Choroid plexus epithelial cell (primary cell): ENCODE measurements at regions not wholly inside any gene's neighbourhood (a gene's known extent, or its start where the extent isn't known, plus 50 kb on each side); places are given as distances from the start of the nearest gene placed in this dataset.
A peak's percentile ranks its signal among the peaks of the same experiment; 100 is the strongest.

ENCODE experiments used
- DNase-seq: peaks from one replicate; pipeline ENCODE4 v3.0.0-alpha.2; 2010; ENCODE audit warnings: low read depth
- H3K4me3 ChIP-seq: 2 replicates; pipeline ENCODE4 v1.5.1; 2011; ENCODE audit warnings: low read depth, mild to moderate bottlenecking, control low read depth, low read length, moderate library complexity
- CTCF ChIP-seq: conservative IDR thresholded peaks from 2 replicates; pipeline ENCODE4 v1.5.1; 2011; ENCODE audit warnings: low read depth, mild to moderate bottlenecking, control low read depth, inconsistent platforms, low read length, moderate library complexity

GRCh38 chr1:201648907-201649721 lies 110.2 kb downstream of the NAV1 start:
- peak overlapping the region; percentile 77 for H3K4me3 ChIP-seq
- TF ChIP-seq CTCF: no peak
- DNase-seq: peak; percentile 39

- DNase-seq: peak; percentile 84
- peak; percentile 8 for TF ChIP-seq CTCF
- peak overlapping the region; percentile 77 for H3K4me3 ChIP-seq
Measured at GRCh38 chr1:201649761-201650622, 111.1 kb downstream of the NAV1 start.

GRCh38 chr1:201650623-201650933 lies 111.7 kb downstream of the NAV1 start:
- H3K4me3 ChIP-seq: peak overlapping the region; percentile 77
- TF ChIP-seq CTCF: no peak
- no peak for DNase-seq

- H3K4me3 ChIP-seq: no peak overlapping the region
- no peak for TF ChIP-seq CTCF
- DNase-seq: no peak
Measured at GRCh38 chr1:201652181-201652580, 113.3 kb downstream of the NAV1 start.

GRCh38 chr1:201653233-201653632 lies 114.3 kb downstream of the NAV1 start:
- no peak for DNase-seq
- TF ChIP-seq CTCF: no peak
- no peak overlapping the region for H3K4me3 ChIP-seq

GRCh38 chr1:201653883-201654282 lies 115.0 kb downstream of the NAV1 start:
- no peak for DNase-seq
- TF ChIP-seq CTCF: no peak
- no peak overlapping the region for H3K4me3 ChIP-seq
